Chondrocyte (in vitro differentiated cells): ENCODE measurements at regions not wholly inside any gene's neighbourhood (a gene's known extent, or its start where the extent isn't known, plus 50 kb on each side); places are given as distances from the start of the nearest gene placed in this dataset.

ENCODE experiments used
- DNase-seq: peaks from one replicate; pipeline ENCODE4 v3.0.0; 2021; ENCODE audit warnings: mixed read lengths, low spot score
- H3K27ac Mint-ChIP-seq: one replicate; pipeline ENCODE4 v1.8.0; 2021; ENCODE audit warnings: mild to moderate bottlenecking, moderate library complexity, mixed read lengths; ENCODE audit not compliant: unreplicated experiment
- H3K27me3 Mint-ChIP-seq: 2 replicates; pipeline ENCODE4 v1.8.0; 2021; ENCODE audit warnings: low read depth, mixed read lengths
- H3K36me3 Mint-ChIP-seq: 2 replicates; pipeline ENCODE4 v1.8.0; 2021; ENCODE audit warnings: low read depth, mixed read lengths
- H3K4me1 Mint-ChIP-seq: 2 replicates; pipeline ENCODE4 v1.8.0; 2021; ENCODE audit warnings: low read depth, mild to moderate bottlenecking, mixed read lengths
- H3K4me3 Mint-ChIP-seq: one replicate; pipeline ENCODE4 v1.8.0; 2021; ENCODE audit warnings: mild to moderate bottlenecking, moderate library complexity, mixed read lengths; ENCODE audit not compliant: unreplicated experiment
- H3K9me3 Mint-ChIP-seq: 2 replicates; pipeline ENCODE4 v1.8.0; 2021; ENCODE audit warnings: low read depth, mixed read lengths
- CTCF ChIP-seq: fragments of 200-600 bp; sonication (generic); IDR thresholded peaks from 2 replicates; pipeline ENCODE4 v1.5.0; 2021; ENCODE audit warnings: antibody characterized with exemption, mild to moderate bottlenecking, moderate library complexity

GRCh38 chr5:159631001-159631400 is 285.3 kb upstream of the ADRA1B start:
- no peak for DNase-seq
- H3K27ac Mint-ChIP-seq, result no peak overlapping the region
- peaks cover 16% of the 10 kb centered on the region for H3K9me3 Mint-ChIP-seq
- H3K27me3 Mint-ChIP-seq, result peaks cover 32% of the 10 kb centered on the region
- H3K4me1 Mint-ChIP-seq, result no peaks in the 10 kb centered on the region
- peaks cover 1% of the 10 kb centered on the region for H3K36me3 Mint-ChIP-seq
- no peak for TF ChIP-seq CTCF
- no peak overlapping the region for H3K4me3 Mint-ChIP-seq

GRCh38 chr5:159632866-159633265 is 283.4 kb upstream of the ADRA1B start:
- DNase-seq, result no peak
- Mint-ChIP-seq H3K4me3 (no peak overlapping the region), H3K9me3 (peaks cover 12% of the 10 kb centered on the region), H3K36me3 (peaks cover 4% of the 10 kb centered on the region), H3K27ac (no peak overlapping the region), H3K27me3 (peaks cover 34% of the 10 kb centered on the region), H3K4me1 (no peaks in the 10 kb centered on the region)
- TF ChIP-seq CTCF, result no peak

GRCh38 chr5:159638481-159638880 is 277.8 kb upstream of the ADRA1B start:
- TF ChIP-seq CTCF, result no peak
- Mint-ChIP-seq H3K4me3 (no peak overlapping the region), H3K27ac (no peak overlapping the region), H3K27me3 (peaks cover 29% of the 10 kb centered on the region), H3K4me1 (no peaks in the 10 kb centered on the region), H3K36me3 (peaks cover 4% of the 10 kb centered on the region), H3K9me3 (peaks cover 11% of the 10 kb centered on the region)
- DNase-seq, result no peak

- Mint-ChIP-seq H3K27me3 (peaks cover 26% of the 10 kb centered on the region), H3K4me3 (no peak overlapping the region), H3K9me3 (peaks cover 11% of the 10 kb centered on the region), H3K4me1 (no peaks in the 10 kb centered on the region), H3K27ac (no peak overlapping the region), H3K36me3 (peaks cover 4% of the 10 kb centered on the region)
- no peak for TF ChIP-seq CTCF
- no peak for DNase-seq
Observed at GRCh38 chr5:159638954-159639559, 277.2 kb upstream of the ADRA1B start.

GRCh38 chr5:159639590-159639989 is 276.7 kb upstream of the ADRA1B start:
- Mint-ChIP-seq H3K27ac (no peak overlapping the region), H3K4me1 (no peaks in the 10 kb centered on the region), H3K36me3 (peaks cover 4% of the 10 kb centered on the region), H3K27me3 (peaks cover 26% of the 10 kb centered on the region), H3K4me3 (no peak overlapping the region), H3K9me3 (peaks cover 11% of the 10 kb centered on the region)
- DNase-seq, result no peak
- no peak for TF ChIP-seq CTCF
